ENCODE measurements at regions not wholly inside any gene's neighbourhood (a gene's known extent, or its start where the extent isn't known, plus 50 kb on each side); places are given as distances from the start of the nearest gene placed in this dataset.

DNA sequence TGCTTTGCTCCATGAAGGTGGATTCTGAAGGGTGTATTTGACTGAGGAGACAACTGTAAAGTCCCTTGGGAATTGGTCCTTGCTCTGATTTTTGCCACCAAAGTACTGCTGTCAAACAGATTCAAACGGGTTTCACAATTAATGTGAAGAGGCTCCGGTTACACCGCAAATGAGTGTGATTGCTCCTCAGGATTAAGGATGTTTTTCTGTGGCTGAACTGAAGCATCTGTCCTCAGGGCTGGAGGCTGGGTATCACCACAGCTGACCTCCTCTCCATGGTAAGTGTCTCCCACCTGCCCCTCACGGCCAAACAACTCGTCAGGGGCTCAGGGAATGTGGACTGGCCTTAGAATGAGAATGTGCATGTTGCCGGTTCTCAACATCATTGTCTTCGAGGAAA, 130.4 kb upstream of the NDUFV2 start:
- Histone ChIP-seq H3K79me2 (ENCODE audit: control insufficient read depth, insufficient read depth, low read length) (no peaks in the 10 kb centered on the region), H2AFZ (ENCODE audit: low read depth, low read length) (no peak overlapping the region), H3K9me1 (replicated peaks; ENCODE audit: control insufficient read depth, extremely low read depth, insufficient read depth, low read length) (no peaks in the 10 kb centered on the region), H3K9ac (replicated peaks; ENCODE audit: extremely low read depth, insufficient read depth, low read length) (no peak overlapping the region), H3K9me3 (replicated peaks; ENCODE audit: control insufficient read depth, insufficient read depth, low read length) (no peaks in the 10 kb centered on the region), H3K4me3 (replicated peaks in 1 of 3; ENCODE audit: insufficient read depth in 1 of 3, low read depth in 1 of 3, low read length in 3 of 3) (no peak overlapping the region), H3K27me3 (ENCODE audit: control insufficient read depth in 2 of 2, insufficient read depth in 2 of 2, low read length in 2 of 2) (peaks cover 2 to 15% of the 10 kb centered on the region in 2 experiments), H3K27ac (ENCODE audit: insufficient read depth, low read depth, low read length) (no peak overlapping the region), H3K4me1 (ENCODE audit: control insufficient read depth, extremely low read depth, insufficient read depth, low read length) (no peaks in the 10 kb centered on the region), H3K4me2 (ENCODE audit: insufficient read depth, low read length) (no peak overlapping the region), H3K36me3 (ENCODE audit: control insufficient read depth in 2 of 2, extremely low read depth in 1 of 2, insufficient read depth in 2 of 2, low read length in 2 of 2) (no peaks in the 10 kb centered on the region), H4K20me1 (replicated peaks; ENCODE audit: control insufficient read depth, extremely low read depth, insufficient read depth, low read length) (no peaks in the 10 kb centered on the region)
- BruUV-seq (replicated peaks): no TSS peak
- ChIA-PET CTCF (no interaction called here), POLR2A (no interaction called here)
- intact Hi-C loops (cut with micrococcal nuclease): no loop called here
- TF ChIP-seq POLR2AphosphoS5 (IDR thresholded peaks at IDR 0.05; ENCODE audit: insufficient read depth, low read depth, low read length): no peak
- no peak for TF ChIP-seq MYC (IDR thresholded peaks at IDR 0.05; ENCODE audit: low read depth, low read length)
- dilution Hi-C loops (cut with MboI; ENCODE audit: extremely low pct_ligation_motif_present, low sequenced_read_pairs): no loop called here
- FAIRE-seq: no peak
- DNase-seq (ENCODE audit: low read depth, low spot score): no peak

DNA sequence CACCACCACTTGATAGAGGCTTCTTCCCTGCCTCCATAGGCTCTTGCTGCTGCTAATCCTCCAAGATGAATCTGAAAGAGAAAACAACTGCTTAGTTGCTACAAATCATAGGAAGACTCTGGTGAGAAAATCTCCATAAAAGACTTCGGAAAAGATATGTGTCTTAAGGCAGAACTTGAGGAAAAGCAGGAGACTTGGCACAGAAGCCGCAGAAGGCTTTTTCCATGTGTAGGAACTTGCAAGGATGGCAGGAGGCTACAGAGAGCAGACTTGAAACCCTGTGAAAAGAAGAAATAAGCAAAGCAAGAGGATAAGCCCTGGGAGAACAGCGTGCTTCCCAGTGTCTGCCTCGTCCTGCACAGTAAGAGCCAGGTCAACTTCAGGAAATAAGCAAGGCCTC, 128.2 kb upstream of the NDUFV2 start:
- Histone ChIP-seq H3K9ac (replicated peaks; ENCODE audit: extremely low read depth, insufficient read depth, low read length) (no peak overlapping the region), H4K20me1 (replicated peaks; ENCODE audit: control insufficient read depth, extremely low read depth, insufficient read depth, low read length) (no peaks in the 10 kb centered on the region), H3K27me3 (ENCODE audit: control insufficient read depth in 2 of 2, insufficient read depth in 2 of 2, low read length in 2 of 2) (peaks cover 2 to 14% of the 10 kb centered on the region in 2 experiments), H3K9me3 (replicated peaks; ENCODE audit: control insufficient read depth, insufficient read depth, low read length) (no peaks in the 10 kb centered on the region), H3K4me1 (ENCODE audit: control insufficient read depth, extremely low read depth, insufficient read depth, low read length) (no peaks in the 10 kb centered on the region), H3K36me3 (ENCODE audit: control insufficient read depth in 2 of 2, extremely low read depth in 1 of 2, insufficient read depth in 2 of 2, low read length in 2 of 2) (no peaks in the 10 kb centered on the region), H3K4me3 (replicated peaks in 1 of 3; ENCODE audit: insufficient read depth in 1 of 3, low read depth in 1 of 3, low read length in 3 of 3) (no peak overlapping the region), H3K4me2 (ENCODE audit: insufficient read depth, low read length) (no peak overlapping the region), H3K27ac (ENCODE audit: insufficient read depth, low read depth, low read length) (no peak overlapping the region), H3K79me2 (ENCODE audit: control insufficient read depth, insufficient read depth, low read length) (no peaks in the 10 kb centered on the region), H2AFZ (ENCODE audit: low read depth, low read length) (no peak overlapping the region), H3K9me1 (replicated peaks; ENCODE audit: control insufficient read depth, extremely low read depth, insufficient read depth, low read length) (no peaks in the 10 kb centered on the region)
- no TSS peak for BruUV-seq (replicated peaks)
- DNase-seq (ENCODE audit: low read depth, low spot score) (no peak), FAIRE-seq (no peak)
- ChIA-PET POLR2A (no interaction called here), CTCF (no interaction called here)
- intact Hi-C loops (cut with micrococcal nuclease) (no loop called here), dilution Hi-C loops (cut with MboI; ENCODE audit: extremely low pct_ligation_motif_present, low sequenced_read_pairs) (no loop called here)
- TF ChIP-seq MYC (IDR thresholded peaks at IDR 0.05; ENCODE audit: low read depth, low read length) (no peak), FOS (IDR thresholded peaks at IDR 0.05; ENCODE audit: borderline replicate concordance, insufficient read depth, low read length) (no peak), GATA2 (IDR thresholded peaks at IDR 0.05; ENCODE audit: insufficient read depth, insufficient read length, low read depth, low read length) (no peak), POLR2AphosphoS5 (IDR thresholded peaks at IDR 0.05; ENCODE audit: insufficient read depth, low read depth, low read length) (no peak), JUN (IDR thresholded peaks at IDR 0.05; ENCODE audit: borderline replicate concordance, insufficient read depth, insufficient read length, low read depth) (no peak), POLR2A (IDR thresholded peaks at IDR 0.05; ENCODE audit: low read depth, low read length) (no peak), EZH2 (IDR thresholded peaks at IDR 0.05; ENCODE audit: borderline replicate concordance, low read depth, low read length, severe bottlenecking) (no peak)
- TF ChIP-seq, protein P1, sequence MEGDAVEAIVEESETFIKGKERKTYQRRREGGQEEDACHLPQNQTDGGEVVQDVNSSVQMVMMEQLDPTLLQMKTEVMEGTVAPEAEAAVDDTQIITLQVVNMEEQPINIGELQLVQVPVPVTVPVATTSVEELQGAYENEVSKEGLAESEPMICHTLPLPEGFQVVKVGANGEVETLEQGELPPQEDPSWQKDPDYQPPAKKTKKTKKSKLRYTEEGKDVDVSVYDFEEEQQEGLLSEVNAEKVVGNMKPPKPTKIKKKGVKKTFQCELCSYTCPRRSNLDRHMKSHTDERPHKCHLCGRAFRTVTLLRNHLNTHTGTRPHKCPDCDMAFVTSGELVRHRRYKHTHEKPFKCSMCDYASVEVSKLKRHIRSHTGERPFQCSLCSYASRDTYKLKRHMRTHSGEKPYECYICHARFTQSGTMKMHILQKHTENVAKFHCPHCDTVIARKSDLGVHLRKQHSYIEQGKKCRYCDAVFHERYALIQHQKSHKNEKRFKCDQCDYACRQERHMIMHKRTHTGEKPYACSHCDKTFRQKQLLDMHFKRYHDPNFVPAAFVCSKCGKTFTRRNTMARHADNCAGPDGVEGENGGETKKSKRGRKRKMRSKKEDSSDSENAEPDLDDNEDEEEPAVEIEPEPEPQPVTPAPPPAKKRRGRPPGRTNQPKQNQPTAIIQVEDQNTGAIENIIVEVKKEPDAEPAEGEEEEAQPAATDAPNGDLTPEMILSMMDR (IDR thresholded peaks at IDR 0.05; ENCODE audit: extremely low read depth in 1 of 2, insufficient read depth in 1 of 2, low read depth in 1 of 2, low read length in 2 of 2): no peak
- TF ChIP-seq, protein P2, sequence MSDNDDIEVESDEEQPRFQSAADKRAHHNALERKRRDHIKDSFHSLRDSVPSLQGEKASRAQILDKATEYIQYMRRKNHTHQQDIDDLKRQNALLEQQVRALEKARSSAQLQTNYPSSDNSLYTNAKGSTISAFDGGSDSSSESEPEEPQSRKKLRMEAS (IDR thresholded peaks at IDR 0.05; ENCODE audit: insufficient read depth, insufficient read length): no peak
